ENCODE measurements at regions not wholly inside any gene's neighbourhood (a gene's known extent, or its start where the extent isn't known, plus 50 kb on each side); places are given as distances from the start of the nearest gene placed in this dataset.

DNA sequence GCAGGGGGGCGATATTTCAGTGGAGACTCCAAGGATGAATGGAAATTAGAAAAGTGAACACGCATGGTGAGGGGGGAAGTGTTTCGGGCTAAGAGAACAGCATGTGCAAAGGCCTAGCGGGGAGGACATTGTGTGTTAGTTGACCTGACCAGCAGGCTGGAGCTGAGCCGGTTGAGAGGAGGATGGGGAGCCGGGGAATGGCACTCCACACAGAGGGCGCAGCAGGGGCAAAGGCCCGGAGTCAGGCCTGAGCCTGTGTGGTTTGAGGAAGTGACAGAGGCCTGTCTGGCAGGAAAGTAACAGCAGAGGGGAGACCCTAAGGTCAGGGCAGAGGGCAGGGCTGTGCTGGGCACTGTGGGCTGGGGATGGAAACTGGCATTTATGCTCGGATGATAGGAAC, 83.2 kb upstream of the ZNF479 start:
- BruUV-seq (replicated peaks): no TSS peak
- H3K27me3 ChIP-seq (ENCODE audit: control insufficient read depth in 2 of 2, insufficient read depth in 2 of 2, low read length in 2 of 2): no peaks in the 10 kb centered on the region
- dilution Hi-C loops (cut with MboI; ENCODE audit: extremely low pct_ligation_motif_present, low sequenced_read_pairs): no loop called here
- no peak overlapping the region for H3K27ac ChIP-seq (ENCODE audit: insufficient read depth, low read depth, low read length)
- intact Hi-C loops (cut with micrococcal nuclease): no loop called here
- H3K4me2 ChIP-seq (ENCODE audit: insufficient read depth, low read length): no peak overlapping the region
- ChIA-PET POLR2A (no interaction called here), CTCF (no interaction called here)
- H3K79me2 ChIP-seq (ENCODE audit: control insufficient read depth, insufficient read depth, low read length): no peaks in the 10 kb centered on the region
- FAIRE-seq: no peak
- H3K9me3 ChIP-seq (replicated peaks; ENCODE audit: control insufficient read depth, insufficient read depth, low read length): peaks cover 5% of the 10 kb centered on the region
- H4K20me1 ChIP-seq (replicated peaks; ENCODE audit: control insufficient read depth, extremely low read depth, insufficient read depth, low read length): no peaks in the 10 kb centered on the region
- H3K9me1 ChIP-seq (replicated peaks; ENCODE audit: control insufficient read depth, extremely low read depth, insufficient read depth, low read length): no peaks in the 10 kb centered on the region
- H3K4me3 ChIP-seq (replicated peaks in 1 of 3; ENCODE audit: insufficient read depth in 1 of 3, low read depth in 1 of 3, low read length in 3 of 3): no peak overlapping the region
- no peak overlapping the region for H2AFZ ChIP-seq (ENCODE audit: low read depth, low read length)
- DNase-seq (ENCODE audit: low read depth, low spot score): no peak
- H3K4me1 ChIP-seq (ENCODE audit: control insufficient read depth, extremely low read depth, insufficient read depth, low read length): no peaks in the 10 kb centered on the region
- TF ChIP-seq FOS (IDR thresholded peaks at IDR 0.05; ENCODE audit: borderline replicate concordance, insufficient read depth, low read length) (no peak), GATA2 (IDR thresholded peaks at IDR 0.05; ENCODE audit: insufficient read depth, insufficient read length, low read depth, low read length) (no peak)
- no peak overlapping the region for H3K9ac ChIP-seq (replicated peaks; ENCODE audit: extremely low read depth, insufficient read depth, low read length)
- no peaks in the 10 kb centered on the region for H3K36me3 ChIP-seq (ENCODE audit: control insufficient read depth in 2 of 2, extremely low read depth in 1 of 2, insufficient read depth in 2 of 2, low read length in 2 of 2)

- no peak overlapping the region for H3K9ac ChIP-seq (replicated peaks; ENCODE audit: extremely low read depth, insufficient read depth, low read length)
- H3K27ac ChIP-seq (ENCODE audit: insufficient read depth, low read depth, low read length): no peak overlapping the region
- H3K4me2 ChIP-seq (ENCODE audit: insufficient read depth, low read length): no peak overlapping the region
- no peaks in the 10 kb centered on the region for H3K36me3 ChIP-seq (ENCODE audit: control insufficient read depth in 2 of 2, extremely low read depth in 1 of 2, insufficient read depth in 2 of 2, low read length in 2 of 2)
- FAIRE-seq (no peak), DNase-seq (ENCODE audit: low read depth, low spot score) (no peak)
- H3K79me2 ChIP-seq (ENCODE audit: control insufficient read depth, insufficient read depth, low read length): no peaks in the 10 kb centered on the region
- no peak overlapping the region for H3K4me3 ChIP-seq (replicated peaks in 1 of 3; ENCODE audit: insufficient read depth in 1 of 3, low read depth in 1 of 3, low read length in 3 of 3)
- no peaks in the 10 kb centered on the region for H3K27me3 ChIP-seq (ENCODE audit: control insufficient read depth in 2 of 2, insufficient read depth in 2 of 2, low read length in 2 of 2)
- intact Hi-C loops (cut with micrococcal nuclease): no loop called here
- no peak for TF ChIP-seq JUN (IDR thresholded peaks at IDR 0.05; ENCODE audit: borderline replicate concordance, insufficient read depth, insufficient read length, low read depth)
- CTCF ChIA-PET: no interaction called here
- H2AFZ ChIP-seq (ENCODE audit: low read depth, low read length): no peak overlapping the region
- H4K20me1 ChIP-seq (replicated peaks; ENCODE audit: control insufficient read depth, extremely low read depth, insufficient read depth, low read length): no peaks in the 10 kb centered on the region
- POLR2A ChIA-PET: no interaction called here
- no TSS peak for BruUV-seq (replicated peaks)
- dilution Hi-C loops (cut with MboI; ENCODE audit: extremely low pct_ligation_motif_present, low sequenced_read_pairs): no loop called here
- H3K4me1 ChIP-seq (ENCODE audit: control insufficient read depth, extremely low read depth, insufficient read depth, low read length): no peaks in the 10 kb centered on the region
- peaks cover 5% of the 10 kb centered on the region for H3K9me3 ChIP-seq (replicated peaks; ENCODE audit: control insufficient read depth, insufficient read depth, low read length)
- H3K9me1 ChIP-seq (replicated peaks; ENCODE audit: control insufficient read depth, extremely low read depth, insufficient read depth, low read length): no peaks in the 10 kb centered on the region
Observed at GRCh38 chr7:57216340-57216739, 84.1 kb upstream of the ZNF479 start.

Measured in endothelial cell of umbilical vein (primary cell).